ENCODE measurements at regions not wholly inside any gene's neighbourhood (a gene's known extent, or its start where the extent isn't known, plus 50 kb on each side); places are given as distances from the start of the nearest gene placed in this dataset.
"Not testable (repeated sequence)": the region's sequence is repeated elsewhere in the genome, so short reads cannot be mapped to it uniquely, and the experiment has no call there.

GRCh38 chr2:125224830-125225229, 1199.7 kb downstream of the CNTNAP5 start:
- no peak for DNase-seq

GRCh38 chr2:125227843-125228392, 1202.8 kb downstream of the CNTNAP5 start:
- no peak for DNase-seq

DNA sequence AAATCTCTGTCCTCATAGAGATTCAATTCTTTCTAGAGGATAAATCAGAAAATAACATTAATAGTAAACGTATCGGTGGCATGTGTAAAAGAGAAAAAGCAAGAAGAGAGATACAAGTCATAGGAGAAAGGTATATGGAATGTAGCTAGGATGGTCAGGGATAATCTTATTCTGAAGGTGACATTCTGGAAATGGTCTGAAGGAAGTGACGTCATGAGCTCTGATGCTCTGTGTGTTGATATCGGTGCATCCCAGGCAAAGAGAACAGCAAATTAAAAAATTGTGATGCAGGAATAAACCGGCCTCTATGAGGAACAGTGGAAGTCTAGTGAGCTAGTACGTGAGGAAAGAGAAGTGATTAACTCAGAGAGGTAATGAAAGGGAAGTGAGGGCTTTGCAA, 1215.8 kb downstream of the CNTNAP5 start:
- DNase-seq = no peak

DNA sequence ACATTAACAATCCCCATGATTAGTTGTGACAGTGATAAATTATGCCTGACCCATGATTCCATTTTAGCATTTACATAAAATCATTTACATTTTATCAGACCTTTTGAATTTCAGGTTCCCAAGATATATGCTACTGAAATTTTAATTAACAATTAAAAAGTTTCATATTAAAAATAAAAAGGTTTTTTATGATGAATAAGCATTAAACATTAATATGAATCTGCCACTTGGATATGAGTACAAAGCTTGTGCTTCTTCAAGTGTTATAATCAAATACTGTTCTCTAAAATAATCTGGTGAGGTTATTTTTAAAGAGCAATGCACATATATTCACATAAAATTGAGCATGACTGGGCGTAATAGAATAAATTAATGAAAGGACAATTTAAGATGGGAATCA, 1218.0 kb downstream of the CNTNAP5 start:
- no peak for DNase-seq

GRCh38 chr2:125254010-125254409, 1228.9 kb downstream of the CNTNAP5 start:
- no peak for DNase-seq

GRCh38 chr2:125259451-125259850, 1234.4 kb downstream of the CNTNAP5 start:
- DNase-seq = no peak

- DNase-seq = not testable (repeated sequence)
These were observed 1235.4 kb downstream of the CNTNAP5 start for GRCh38 chr2:125260366-125260930.

- DNase-seq = no peak
These were observed 1239.4 kb downstream of the CNTNAP5 start for GRCh38 chr2:125264453-125264852.

- no peak for DNase-seq
These were observed 1242.6 kb downstream of the CNTNAP5 start for GRCh38 chr2:125267683-125268082.

DNA sequence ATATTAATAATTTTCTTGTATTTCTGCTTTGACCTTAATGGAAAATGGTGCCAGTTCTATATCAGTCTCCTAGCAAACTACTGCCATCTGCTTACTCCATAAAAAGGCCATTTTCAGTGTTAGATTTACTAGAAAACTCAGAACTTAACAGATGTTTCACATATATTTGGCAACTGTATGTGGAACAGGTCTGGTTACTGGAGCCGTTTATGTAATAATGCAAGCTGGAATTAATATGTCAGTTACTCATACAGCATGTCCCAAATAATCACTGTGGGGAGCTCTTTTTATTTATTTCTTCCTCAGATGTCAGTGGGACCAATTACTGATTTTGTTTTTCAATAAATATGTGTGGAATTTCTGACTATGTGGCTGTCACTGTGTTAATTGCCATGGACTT, 1247.6 kb downstream of the CNTNAP5 start:
- peak; percentile 99 for DNase-seq

DNA sequence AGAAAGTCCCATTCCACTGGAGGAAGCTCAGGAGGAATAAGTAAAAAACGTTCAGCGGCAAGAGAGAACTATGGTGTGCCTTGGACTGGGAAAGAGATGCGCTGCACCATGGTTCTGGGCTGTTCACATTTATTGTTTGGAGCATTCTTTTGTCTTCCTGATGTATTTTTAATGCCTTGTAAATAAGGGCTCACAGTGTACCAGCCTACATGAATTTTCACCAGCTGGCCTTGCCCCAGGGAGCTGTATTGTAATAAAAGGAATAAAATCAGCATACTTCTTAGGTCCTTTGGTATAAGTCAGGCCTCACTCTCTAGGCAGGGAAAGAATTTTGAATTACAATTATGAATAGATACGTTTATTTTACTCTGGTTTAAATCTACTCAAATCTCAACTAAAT, 1249.6 kb downstream of the CNTNAP5 start:
- no peak for DNase-seq

- DNase-seq = peak; percentile 7
These were observed 1255.2 kb downstream of the CNTNAP5 start for GRCh38 chr2:125280265-125280664.

DNA sequence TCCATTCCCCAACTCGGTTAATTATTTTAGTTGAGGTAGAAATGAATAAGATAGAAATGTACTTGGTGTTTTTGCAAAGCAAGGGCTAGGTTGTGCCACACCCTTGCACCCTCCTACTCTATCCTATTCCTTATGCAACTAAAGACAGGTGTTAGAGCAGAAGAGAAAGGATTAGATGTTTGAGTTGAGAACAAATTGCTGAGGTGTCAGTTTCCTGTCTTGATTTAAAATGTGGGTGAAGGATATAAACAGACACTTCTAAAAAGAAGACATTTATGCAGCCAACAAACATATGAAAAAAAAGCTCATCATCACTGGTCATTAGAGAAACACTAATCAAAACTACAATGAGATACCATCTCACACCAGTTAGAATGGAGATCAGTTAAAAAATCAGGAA, 1256.2 kb downstream of the CNTNAP5 start:
- DNase-seq = no peak

GRCh38 chr2:125296742-125297141, 1271.7 kb downstream of the CNTNAP5 start:
- DNase-seq = no peak

DNA sequence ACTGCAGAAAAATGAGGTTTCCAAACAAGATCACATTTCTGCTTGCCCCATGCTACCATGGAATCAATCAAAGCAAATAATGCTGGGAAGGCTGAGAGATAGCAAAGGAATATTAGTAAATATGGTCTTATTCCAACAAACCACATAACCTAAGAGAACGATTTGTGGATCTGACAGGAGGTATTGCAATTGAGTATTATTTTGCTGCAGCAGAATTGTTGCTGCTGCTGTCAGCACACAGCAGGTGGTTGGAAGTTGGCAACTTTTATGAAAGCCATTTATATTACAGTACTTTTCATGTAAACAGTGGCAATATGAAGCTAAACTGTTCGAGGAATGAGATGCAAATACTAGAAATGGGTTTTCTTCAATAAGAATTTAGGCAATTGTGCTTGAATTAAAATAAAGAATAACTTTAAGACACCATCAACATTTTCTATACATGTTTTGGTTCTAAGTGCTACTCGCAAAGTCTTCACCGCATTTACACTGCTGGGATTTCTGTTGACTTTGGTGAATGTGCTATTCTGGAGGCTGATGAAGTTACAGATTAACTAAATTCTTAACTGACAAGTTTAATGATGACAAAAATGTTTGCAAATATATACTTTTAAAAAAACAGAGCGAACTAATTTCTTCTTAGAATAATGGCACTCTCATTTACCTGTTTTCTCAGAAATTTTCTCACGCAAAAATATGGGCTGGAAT, 1285.7 kb downstream of the CNTNAP5 start:
- DNase-seq = no peak

- no peak for DNase-seq
These were observed 1287.3 kb downstream of the CNTNAP5 start for GRCh38 chr2:125312342-125312741.

- DNase-seq = no peak
These were observed 1288.7 kb downstream of the CNTNAP5 start for GRCh38 chr2:125313806-125314205.

DNA sequence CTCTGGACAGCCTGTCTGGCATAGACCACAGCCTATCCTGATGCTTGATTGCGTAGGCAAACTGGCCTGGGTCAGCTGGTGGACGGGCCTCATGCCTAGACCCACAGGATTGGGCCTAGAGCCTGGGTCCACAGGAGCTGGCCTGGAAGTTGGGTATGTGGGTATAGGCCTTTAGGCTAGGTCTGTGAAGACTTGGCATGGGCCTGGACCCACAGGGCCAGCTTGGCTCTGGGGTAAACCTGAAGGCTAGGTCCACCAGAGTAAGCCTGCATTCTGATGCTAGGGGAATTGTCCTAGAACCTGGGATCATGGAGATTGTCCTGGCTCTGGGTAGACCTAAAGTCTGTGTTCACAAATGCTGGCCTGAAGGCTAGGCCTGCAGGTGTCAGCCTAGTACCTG, 1293.7 kb downstream of the CNTNAP5 start:
- no peak for DNase-seq

- no peak for DNase-seq
These were observed 1299.2 kb downstream of the CNTNAP5 start for GRCh38 chr2:125324273-125324672.

DNA sequence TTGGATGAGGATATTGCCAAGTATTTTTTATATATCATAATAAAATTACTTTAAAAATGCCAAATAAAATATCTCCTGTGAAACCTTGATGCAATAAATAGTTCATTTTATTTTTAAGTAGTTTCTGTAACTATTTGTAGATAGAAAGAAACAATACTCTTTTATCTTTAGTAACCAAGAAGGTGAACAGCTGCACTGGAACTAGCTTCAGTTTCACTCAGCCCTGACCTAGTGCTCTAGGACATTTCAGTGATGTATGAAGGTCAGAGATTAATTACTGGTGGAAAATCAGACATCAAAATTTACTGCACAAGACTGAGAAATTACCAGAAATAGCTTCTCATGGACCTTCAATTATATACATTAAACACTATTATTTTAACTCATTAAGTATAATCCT, 1305.0 kb downstream of the CNTNAP5 start:
- no peak for DNase-seq

DNA sequence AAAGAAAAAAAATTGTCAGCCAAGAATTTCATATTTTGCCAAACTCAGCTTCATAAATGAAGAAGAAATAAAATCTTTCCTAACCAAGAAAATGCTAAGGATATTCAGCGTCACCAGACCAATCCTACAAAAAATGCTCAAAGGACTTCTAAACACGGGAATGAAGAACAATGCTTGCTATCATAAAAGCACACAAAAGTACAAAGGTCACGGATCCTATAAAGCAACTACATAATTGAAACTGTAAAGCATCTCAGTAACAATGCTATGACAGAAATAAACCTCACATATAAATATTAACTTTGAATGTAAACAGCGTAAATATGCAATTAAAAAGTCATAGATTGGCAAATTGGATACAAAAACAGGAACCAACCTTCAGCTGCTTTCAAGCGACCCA, 1314.6 kb upstream of the GYPC start:
- DNase-seq = no peak

GRCh38 chr2:125353542-125353941, 1302.4 kb upstream of the GYPC start:
- DNase-seq = not testable (repeated sequence)

DNA sequence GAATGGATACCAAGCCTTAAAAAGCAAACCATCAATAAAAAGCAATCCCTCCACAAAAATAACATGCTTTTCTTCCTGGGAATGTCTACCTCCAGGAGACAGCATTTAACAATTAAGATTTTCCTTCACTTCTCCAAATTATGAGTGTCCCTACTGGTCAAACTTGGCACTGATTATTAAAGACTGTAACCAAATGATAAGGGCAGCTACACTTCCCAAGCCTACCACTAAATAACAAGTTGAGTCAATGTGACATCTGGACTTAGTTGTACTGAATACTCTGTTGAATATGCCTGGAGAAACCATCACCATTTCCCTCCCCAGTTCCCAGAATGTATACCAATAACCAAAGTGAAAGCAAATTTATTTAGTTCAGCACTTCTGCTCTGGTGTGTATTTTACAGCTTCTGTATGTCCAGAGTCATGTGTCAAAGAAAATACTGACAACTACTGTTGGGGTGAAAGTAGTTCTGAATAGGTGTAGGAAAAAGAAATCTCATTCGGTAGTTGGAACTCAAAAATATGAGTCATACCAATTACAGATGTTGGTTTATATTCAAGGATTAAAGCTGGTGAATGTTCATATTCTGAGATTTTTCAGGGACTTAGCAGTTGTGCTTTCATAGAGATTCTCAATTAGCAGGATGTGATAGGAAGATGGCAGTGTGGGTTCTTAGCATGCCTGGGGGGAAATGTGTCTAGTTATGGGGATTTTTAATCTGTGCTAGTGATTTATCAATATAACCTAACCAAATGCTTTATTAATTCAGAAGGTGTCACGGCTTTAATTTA, 1291.6 kb upstream of the GYPC start:
- no peak for DNase-seq

DNA sequence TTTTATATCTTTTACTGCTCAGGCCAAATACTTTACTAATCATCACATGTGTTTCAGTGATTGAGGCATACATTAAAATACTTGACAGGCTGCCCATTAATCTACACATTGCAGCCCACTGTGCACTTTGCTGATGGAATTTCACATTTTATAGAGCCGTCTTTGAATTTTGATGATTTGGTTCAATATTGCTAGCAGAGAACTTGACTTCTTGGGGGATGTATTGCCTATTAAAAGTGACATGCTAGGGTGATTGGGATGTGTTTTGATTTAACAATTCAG, 1291.0 kb upstream of the GYPC start:
- DNase-seq = no peak

Data from NCI-H1694 treated with DMSO at 0.1 percent for 48 hours (cell line).